ENCODE measurements at regions not wholly inside any gene's neighbourhood (a gene's known extent, or its start where the extent isn't known, plus 50 kb on each side); places are given as distances from the start of the nearest gene placed in this dataset.

- no peak overlapping the region for H3K4me3 ChIP-seq (ENCODE audit: low read length)
- DNase-seq = no peak
- no peaks in the 10 kb centered on the region for H3K27me3 ChIP-seq (ENCODE audit: control insufficient read depth, insufficient read depth, low read length)
- H3K4me1 ChIP-seq (ENCODE audit: control insufficient read depth, insufficient read depth, low read length) = no peaks in the 10 kb centered on the region
- H3K36me3 ChIP-seq (ENCODE audit: control insufficient read depth, insufficient read depth, low read length) = no peaks in the 10 kb centered on the region
- H3K9me3 ChIP-seq (replicated peaks; ENCODE audit: control insufficient read depth, low read depth, low read length) = no peaks in the 10 kb centered on the region
- H3K27ac ChIP-seq (ENCODE audit: low read length) = no peak overlapping the region
- no CpG with 5 or more reads among the region's 4 CpGs for WGBS (ENCODE audit: insufficient coverage)
These were observed 327.3 kb upstream of the SATB1 start for GRCh38 chr3:18752273-18752934.

GRCh38 chr3:18751514-18751913 is 326.4 kb upstream of the SATB1 start:
- no CpG with 5 or more reads among the region's 1 CpG for WGBS (ENCODE audit: insufficient coverage)
- Histone ChIP-seq H3K9me3 (replicated peaks; ENCODE audit: control insufficient read depth, low read depth, low read length) (no peaks in the 10 kb centered on the region), H3K36me3 (ENCODE audit: control insufficient read depth, insufficient read depth, low read length) (no peaks in the 10 kb centered on the region), H3K4me1 (ENCODE audit: control insufficient read depth, insufficient read depth, low read length) (no peaks in the 10 kb centered on the region), H3K27me3 (ENCODE audit: control insufficient read depth, insufficient read depth, low read length) (no peaks in the 10 kb centered on the region), H3K27ac (ENCODE audit: low read length) (no peak overlapping the region), H3K4me3 (ENCODE audit: low read length) (no peak overlapping the region)
- no peak for DNase-seq

- no peak for DNase-seq
- no peaks in the 10 kb centered on the region for H3K4me1 ChIP-seq (ENCODE audit: control insufficient read depth, insufficient read depth, low read length)
- H3K9me3 ChIP-seq (replicated peaks; ENCODE audit: control insufficient read depth, low read depth, low read length) = no peaks in the 10 kb centered on the region
- 83% methylated on average over 1 of the region's 3 CpGs for WGBS (ENCODE audit: insufficient coverage)
- no peaks in the 10 kb centered on the region for H3K27me3 ChIP-seq (ENCODE audit: control insufficient read depth, insufficient read depth, low read length)
- no peaks in the 10 kb centered on the region for H3K36me3 ChIP-seq (ENCODE audit: control insufficient read depth, insufficient read depth, low read length)
- no peak overlapping the region for H3K27ac ChIP-seq (ENCODE audit: low read length)
- H3K4me3 ChIP-seq (ENCODE audit: low read length) = no peak overlapping the region
These were observed 322.2 kb upstream of the SATB1 start for GRCh38 chr3:18747383-18747782.

GRCh38 chr3:18745472-18745871 is 320.3 kb upstream of the SATB1 start:
- H3K9me3 ChIP-seq (replicated peaks; ENCODE audit: control insufficient read depth, low read depth, low read length) = no peaks in the 10 kb centered on the region
- no peaks in the 10 kb centered on the region for H3K36me3 ChIP-seq (ENCODE audit: control insufficient read depth, insufficient read depth, low read length)
- no peak overlapping the region for H3K4me3 ChIP-seq (ENCODE audit: low read length)
- 89% methylated on average over 6 of the region's 6 CpGs for WGBS (ENCODE audit: insufficient coverage)
- H3K27me3 ChIP-seq (ENCODE audit: control insufficient read depth, insufficient read depth, low read length) = no peaks in the 10 kb centered on the region
- no peaks in the 10 kb centered on the region for H3K4me1 ChIP-seq (ENCODE audit: control insufficient read depth, insufficient read depth, low read length)
- DNase-seq = peak; percentile 49
- H3K27ac ChIP-seq (ENCODE audit: low read length) = no peak overlapping the region

- H3K27me3 ChIP-seq (ENCODE audit: control insufficient read depth, insufficient read depth, low read length) = no peaks in the 10 kb centered on the region
- no peaks in the 10 kb centered on the region for H3K4me1 ChIP-seq (ENCODE audit: control insufficient read depth, insufficient read depth, low read length)
- no peaks in the 10 kb centered on the region for H3K36me3 ChIP-seq (ENCODE audit: control insufficient read depth, insufficient read depth, low read length)
- DNase-seq = no peak
- H3K27ac ChIP-seq (ENCODE audit: low read length) = no peak overlapping the region
- no CpG with 5 or more reads among the region's 1 CpG for WGBS (ENCODE audit: insufficient coverage)
- no peaks in the 10 kb centered on the region for H3K9me3 ChIP-seq (replicated peaks; ENCODE audit: control insufficient read depth, low read depth, low read length)
- no peak overlapping the region for H3K4me3 ChIP-seq (ENCODE audit: low read length)
These were observed 319.3 kb upstream of the SATB1 start for GRCh38 chr3:18744472-18744871.

GRCh38 chr3:18743761-18744160 is 318.6 kb upstream of the SATB1 start:
- WGBS (ENCODE audit: insufficient coverage) = no CpG with 5 or more reads among the region's 2 CpGs
- Histone ChIP-seq H3K36me3 (ENCODE audit: control insufficient read depth, insufficient read depth, low read length) (no peaks in the 10 kb centered on the region), H3K27me3 (ENCODE audit: control insufficient read depth, insufficient read depth, low read length) (no peaks in the 10 kb centered on the region), H3K4me1 (ENCODE audit: control insufficient read depth, insufficient read depth, low read length) (no peaks in the 10 kb centered on the region), H3K4me3 (ENCODE audit: low read length) (no peak overlapping the region), H3K9me3 (replicated peaks; ENCODE audit: control insufficient read depth, low read depth, low read length) (no peaks in the 10 kb centered on the region), H3K27ac (ENCODE audit: low read length) (no peak overlapping the region)
- no peak for DNase-seq

- Histone ChIP-seq H3K27me3 (ENCODE audit: control insufficient read depth, insufficient read depth, low read length) (no peaks in the 10 kb centered on the region), H3K4me3 (ENCODE audit: low read length) (no peak overlapping the region), H3K27ac (ENCODE audit: low read length) (no peak overlapping the region), H3K9me3 (replicated peaks; ENCODE audit: control insufficient read depth, low read depth, low read length) (no peaks in the 10 kb centered on the region), H3K36me3 (ENCODE audit: control insufficient read depth, insufficient read depth, low read length) (no peaks in the 10 kb centered on the region), H3K4me1 (ENCODE audit: control insufficient read depth, insufficient read depth, low read length) (no peaks in the 10 kb centered on the region)
- peak; percentile 55 for DNase-seq
- 92% methylated on average over 2 of the region's 12 CpGs for WGBS (ENCODE audit: insufficient coverage)
These were observed 315.8 kb upstream of the SATB1 start for GRCh38 chr3:18740631-18741583.

- Histone ChIP-seq H3K4me1 (ENCODE audit: control insufficient read depth, insufficient read depth, low read length) (peaks cover 5% of the 10 kb centered on the region), H3K4me3 (ENCODE audit: low read length) (no peak overlapping the region), H3K36me3 (ENCODE audit: control insufficient read depth, insufficient read depth, low read length) (no peaks in the 10 kb centered on the region), H3K27me3 (ENCODE audit: control insufficient read depth, insufficient read depth, low read length) (no peaks in the 10 kb centered on the region), H3K27ac (ENCODE audit: low read length) (no peak overlapping the region), H3K9me3 (replicated peaks; ENCODE audit: control insufficient read depth, low read depth, low read length) (no peaks in the 10 kb centered on the region)
- no peak for DNase-seq
- WGBS (ENCODE audit: insufficient coverage) = no CpG with 5 or more reads among the region's 3 CpGs
These were observed 313.9 kb upstream of the SATB1 start for GRCh38 chr3:18739099-18739433.

- H3K27me3 ChIP-seq (ENCODE audit: control insufficient read depth, insufficient read depth, low read length) = no peaks in the 10 kb centered on the region
- no peaks in the 10 kb centered on the region for H3K9me3 ChIP-seq (replicated peaks; ENCODE audit: control insufficient read depth, low read depth, low read length)
- H3K36me3 ChIP-seq (ENCODE audit: control insufficient read depth, insufficient read depth, low read length) = no peaks in the 10 kb centered on the region
- DNase-seq = no peak
- no CpG with 5 or more reads among the region's 1 CpG for WGBS (ENCODE audit: insufficient coverage)
- H3K4me1 ChIP-seq (ENCODE audit: control insufficient read depth, insufficient read depth, low read length) = peaks cover 5% of the 10 kb centered on the region
- H3K27ac ChIP-seq (ENCODE audit: low read length) = no peak overlapping the region
- H3K4me3 ChIP-seq (ENCODE audit: low read length) = no peak overlapping the region
These were observed 313.4 kb upstream of the SATB1 start for GRCh38 chr3:18738393-18739098.

- DNase-seq = peak; percentile 87
- no peak overlapping the region for H3K27ac ChIP-seq (ENCODE audit: low read length)
- H3K4me3 ChIP-seq (ENCODE audit: low read length) = no peak overlapping the region
- peaks cover 5% of the 10 kb centered on the region for H3K4me1 ChIP-seq (ENCODE audit: control insufficient read depth, insufficient read depth, low read length)
- no peaks in the 10 kb centered on the region for H3K36me3 ChIP-seq (ENCODE audit: control insufficient read depth, insufficient read depth, low read length)
- H3K27me3 ChIP-seq (ENCODE audit: control insufficient read depth, insufficient read depth, low read length) = no peaks in the 10 kb centered on the region
- no peaks in the 10 kb centered on the region for H3K9me3 ChIP-seq (replicated peaks; ENCODE audit: control insufficient read depth, low read depth, low read length)
- WGBS (ENCODE audit: insufficient coverage) = no CpG with 5 or more reads among the region's 2 CpGs
These were observed 309.9 kb upstream of the SATB1 start for GRCh38 chr3:18735005-18735404.
